Natural killer cell treated with Interleukin-12 subunit alpha and Interleukin-12 subunit beta and Interleukin-15 and Interleukin-18, amount 100 ng/mL, for 72 hours (primary cell): ENCODE measurements at regions not wholly inside any gene's neighbourhood (a gene's known extent, or its start where the extent isn't known, plus 50 kb on each side); places are given as distances from the start of the nearest gene placed in this dataset.

Experiments
- ATAC-seq, 2 donors: fragments of 150-1000 bp; cut with Tn5 transposase in 1 of 2; sonication (Bioruptor Pico), chemical (Tn5 transposase) in 1 of 2; 2 replicates each; pipeline ENCODE4 v1.10.0; 2021
- DNase-seq: peaks from one replicate; pipeline ENCODE4 v3.0.0; 2022; ENCODE audit warnings: low spot score
- H3K27ac Mint-ChIP-seq, 2 donors: 1 replicate in 1 of 2; 2 replicates in 1 of 2; pipeline ENCODE4 v1.8.0; 2022; ENCODE audit warnings: mixed read lengths in 2 of 2, mild to moderate bottlenecking in 1 of 2, moderate library complexity in 1 of 2
- H3K27me3 Mint-ChIP-seq, 2 donors: 1 replicate in 1 of 2; 2 replicates in 1 of 2; pipeline ENCODE4 v1.8.0; 2022; ENCODE audit warnings: mixed read lengths in 2 of 2
- H3K36me3 Mint-ChIP-seq: one replicate; pipeline ENCODE4 v1.8.0; 2022; ENCODE audit warnings: mixed read lengths
- H3K4me1 Mint-ChIP-seq, 2 donors: 1 replicate in 1 of 2; 2 replicates in 1 of 2; pipeline ENCODE4 v1.8.0; 2022; ENCODE audit warnings: low read depth in 2 of 2, mixed read lengths in 2 of 2, mild to moderate bottlenecking in 1 of 2
- H3K4me3 Mint-ChIP-seq: one replicate; pipeline ENCODE4 v1.8.0; 2022; ENCODE audit warnings: mixed read lengths
- H3K9me3 Mint-ChIP-seq: 2 replicates; pipeline ENCODE4 v1.8.0; 2022; ENCODE audit warnings: mixed read lengths

- DNase-seq (no peak), ATAC-seq (no peak)
- H3K4me1 Mint-ChIP-seq, result no peaks in the 10 kb centered on the region
- H3K27me3 Mint-ChIP-seq, result no peaks in the 10 kb centered on the region
- no peak overlapping the region for H3K27ac Mint-ChIP-seq
- H3K36me3 Mint-ChIP-seq, result peaks cover 6% of the 10 kb centered on the region
- H3K9me3 Mint-ChIP-seq, result peaks cover 14% of the 10 kb centered on the region
- no peak overlapping the region for H3K4me3 Mint-ChIP-seq
These were observed 837.9 kb downstream of the OTOL1 start for GRCh38 chr3:162334537-162334936.

GRCh38 chr3:162337630-162338029, 841.0 kb downstream of the OTOL1 start:
- DNase-seq (no peak), ATAC-seq (no peak)
- Mint-ChIP-seq H3K4me1 (no peaks in the 10 kb centered on the region), H3K27me3 (no peaks in the 10 kb centered on the region), H3K9me3 (peaks cover 7% of the 10 kb centered on the region), H3K4me3 (no peak overlapping the region), H3K27ac (no peak overlapping the region), H3K36me3 (peaks cover 6% of the 10 kb centered on the region)

- Mint-ChIP-seq H3K27ac (no peak overlapping the region), H3K27me3 (no peaks in the 10 kb centered on the region), H3K36me3 (peaks cover 6% of the 10 kb centered on the region), H3K4me1 (no peaks in the 10 kb centered on the region), H3K4me3 (no peak overlapping the region), H3K9me3 (peaks cover 7% of the 10 kb centered on the region)
- ATAC-seq (no peak), DNase-seq (no peak)
These were observed 841.9 kb downstream of the OTOL1 start for GRCh38 chr3:162338514-162338913.

GRCh38 chr3:162348912-162349311, 852.3 kb downstream of the OTOL1 start:
- DNase-seq, result no peak
- ATAC-seq, result no peak
- Mint-ChIP-seq H3K36me3 (no peaks in the 10 kb centered on the region), H3K27ac (no peak overlapping the region), H3K4me3 (no peak overlapping the region), H3K4me1 (no peaks in the 10 kb centered on the region), H3K27me3 (no peaks in the 10 kb centered on the region), H3K9me3 (peaks cover 4% of the 10 kb centered on the region)

GRCh38 chr3:162353414-162353813, 856.8 kb downstream of the OTOL1 start:
- Mint-ChIP-seq H3K36me3 (no peaks in the 10 kb centered on the region), H3K4me1 (no peaks in the 10 kb centered on the region), H3K4me3 (no peak overlapping the region), H3K9me3 (peaks cover 10% of the 10 kb centered on the region), H3K27ac (no peak overlapping the region), H3K27me3 (no peaks in the 10 kb centered on the region)
- no peak for DNase-seq
- ATAC-seq, result no peak

GRCh38 chr3:162354356-162354755, 857.7 kb downstream of the OTOL1 start:
- DNase-seq (no peak), ATAC-seq (no peak)
- Mint-ChIP-seq H3K9me3 (peaks cover 13% of the 10 kb centered on the region), H3K36me3 (no peaks in the 10 kb centered on the region), H3K27me3 (no peaks in the 10 kb centered on the region), H3K4me1 (no peaks in the 10 kb centered on the region), H3K4me3 (no peak overlapping the region), H3K27ac (no peak overlapping the region)

GRCh38 chr3:162365066-162365719, 868.6 kb downstream of the OTOL1 start:
- DNase-seq, result no peak
- Mint-ChIP-seq H3K27me3 (no peaks in the 10 kb centered on the region), H3K4me3 (no peak overlapping the region), H3K27ac (no peak overlapping the region), H3K4me1 (no peaks in the 10 kb centered on the region), H3K9me3 (peaks cover 9% of the 10 kb centered on the region), H3K36me3 (peaks cover 4% of the 10 kb centered on the region)
- ATAC-seq, result no peak

GRCh38 chr3:162366166-162366766, 869.7 kb downstream of the OTOL1 start:
- Mint-ChIP-seq H3K27ac (no peak overlapping the region), H3K4me1 (no peaks in the 10 kb centered on the region), H3K9me3 (peaks cover 9% of the 10 kb centered on the region), H3K4me3 (no peak overlapping the region), H3K27me3 (no peaks in the 10 kb centered on the region), H3K36me3 (peaks cover 4% of the 10 kb centered on the region)
- DNase-seq, result no peak
- ATAC-seq, result no peak

GRCh38 chr3:162367429-162368260, 871.0 kb downstream of the OTOL1 start:
- no peaks in the 10 kb centered on the region for H3K27me3 Mint-ChIP-seq
- no peaks in the 10 kb centered on the region for H3K4me1 Mint-ChIP-seq
- H3K27ac Mint-ChIP-seq, result no peak overlapping the region

GRCh38 chr3:162368417-162368816, 871.8 kb downstream of the OTOL1 start:
- Mint-ChIP-seq H3K4me3 (no peak overlapping the region), H3K27me3 (no peaks in the 10 kb centered on the region), H3K9me3 (peaks cover 9% of the 10 kb centered on the region), H3K27ac (no peak overlapping the region), H3K36me3 (peaks cover 4% of the 10 kb centered on the region), H3K4me1 (no peaks in the 10 kb centered on the region)
- ATAC-seq (no peak), DNase-seq (no peak)

More at GRCh38 chr3:162367429-162368260, 871.0 kb downstream of the OTOL1 start:
- DNase-seq (no peak), ATAC-seq (no peak)
- Mint-ChIP-seq H3K36me3 (peaks cover 4% of the 10 kb centered on the region), H3K4me3 (no peak overlapping the region), H3K9me3 (peaks cover 9% of the 10 kb centered on the region)

- H3K4me1 Mint-ChIP-seq, result no peaks in the 10 kb centered on the region
- H3K27me3 Mint-ChIP-seq, result no peaks in the 10 kb centered on the region
- H3K27ac Mint-ChIP-seq, result no peak overlapping the region
- ATAC-seq, result no peak
- H3K4me3 Mint-ChIP-seq, result no peak overlapping the region
- H3K9me3 Mint-ChIP-seq, result peaks cover 9% of the 10 kb centered on the region
- DNase-seq, result no peak
- H3K36me3 Mint-ChIP-seq, result peaks cover 4% of the 10 kb centered on the region
These were observed 872.7 kb downstream of the OTOL1 start for GRCh38 chr3:162369306-162369705.

GRCh38 chr3:162370141-162370540, 873.5 kb downstream of the OTOL1 start:
- Mint-ChIP-seq H3K27ac (no peak overlapping the region), H3K27me3 (no peaks in the 10 kb centered on the region), H3K9me3 (peaks cover 9% of the 10 kb centered on the region), H3K36me3 (peaks cover 4% of the 10 kb centered on the region), H3K4me3 (no peak overlapping the region), H3K4me1 (no peaks in the 10 kb centered on the region)
- ATAC-seq, result no peak
- no peak for DNase-seq

- Mint-ChIP-seq H3K4me1 (no peaks in the 10 kb centered on the region), H3K27ac (no peak overlapping the region)
- ATAC-seq, result no peak
These were observed 880.2 kb downstream of the OTOL1 start for GRCh38 chr3:162376761-162377160.

GRCh38 chr3:162377608-162378007, 881.0 kb downstream of the OTOL1 start:
- H3K27ac Mint-ChIP-seq, result peak overlapping the region in 1 of 2 donors; percentile 63
- no peak for DNase-seq
- no peaks in the 10 kb centered on the region for H3K36me3 Mint-ChIP-seq
- no peaks in the 10 kb centered on the region for H3K27me3 Mint-ChIP-seq
- no peak for ATAC-seq
- no peaks in the 10 kb centered on the region for H3K9me3 Mint-ChIP-seq
- no peaks in the 10 kb centered on the region for H3K4me1 Mint-ChIP-seq
- H3K4me3 Mint-ChIP-seq, result no peak overlapping the region

More at GRCh38 chr3:162376761-162377160, 880.2 kb downstream of the OTOL1 start:
- H3K36me3 Mint-ChIP-seq, result no peaks in the 10 kb centered on the region
- H3K9me3 Mint-ChIP-seq, result no peaks in the 10 kb centered on the region
- H3K27me3 Mint-ChIP-seq, result no peaks in the 10 kb centered on the region
- H3K4me3 Mint-ChIP-seq, result no peak overlapping the region
- DNase-seq, result no peak
